HCT116 (cell line): ENCODE measurements at regions not wholly inside any gene's neighbourhood (a gene's known extent, or its start where the extent isn't known, plus 50 kb on each side); places are given as distances from the start of the nearest gene placed in this dataset.

ENCODE experiments used
- ATAC-seq: fragments of 200-7000 bp; cut with Tn5 transposase; 2 replicates; pipeline ENCODE4 v1.9.1; 2020; ENCODE audit warnings: mild to moderate bottlenecking, moderate library complexity
- BruUV-seq: library from RNA; stranded (reverse); fragments of 400-500 nt; replicated peaks from 2 replicates; lab custom pipeline; 2021; lab: Mats Ljungman, UMichigan
- CTCF ChIA-PET: fragments of 300-600 bp; sonication (Branson Sonifier 250); formaldehyde crosslinking; loops from one replicate; lab custom pipeline; 2021; ENCODE audit warnings: antibody characterized with exemption; lab: Charles Lee
- POLR2A ChIA-PET: fragments of 300-600, 350-600 bp; sonication (Branson Sonifier 250); formaldehyde crosslinking; loops from one replicate; lab custom pipeline; 2021; ENCODE audit warnings: antibody characterized with exemption; lab: Charles Lee
- RAD21 ChIA-PET, 2 experiments: fragments of 300-600 bp; sonication (Branson Sonifier 250); formaldehyde crosslinking; loops; one replicate each; lab custom pipeline; 2023; ENCODE audit warnings: low total read pairs in 2 of 2; ENCODE audit not compliant: uncharacterized antibody in 2 of 2, unreplicated experiment in 2 of 2, low non-redundant PET in 1 of 2; lab: Charles Lee
- DNase-seq: peaks from one replicate; pipeline ENCODE4 v3.0.0-alpha.2; 2010; ENCODE audit warnings: low read depth, low spot score
- H2AFZ ChIP-seq: fragments of 200-600 bp; shearing (Covaris generic), sonication (generic); 2 replicates; pipeline ENCODE4 v1.6.1; 2017; ENCODE audit warnings: low read depth, mixed run types, mixed read lengths, antibody characterized with exemption, low read length; ENCODE audit not compliant: poor library complexity, severe bottlenecking
- H3K27ac ChIP-seq: 2 replicates; pipeline ENCODE4 v1.5.1; 2012; ENCODE audit warnings: low read depth, low read length
- H3K27me3 ChIP-seq: fragments of 200-600 bp; sonication (generic); 2 replicates; pipeline ENCODE4 v1.6.1; 2016; ENCODE audit warnings: mixed run types, low read length, mixed read lengths; ENCODE audit not compliant: insufficient read depth
- H3K36me3 ChIP-seq, 2 experiments: fragments of 200-500 bp in 1 of 2; fragments of 200-600 bp in 1 of 2; sonication (Bioruptor generic) in 1 of 2; sonication (generic) in 1 of 2; 2 replicates each; pipeline versions ENCODE4 v1.5.1 to v1.6.1; 2014 to 2016; ENCODE audit warnings: low read length in 2 of 2, inconsistent platforms in 1 of 2, mixed read lengths in 1 of 2, mixed run types in 1 of 2; ENCODE audit not compliant: insufficient read depth in 2 of 2, control insufficient read depth in 1 of 2
- H3K4me1 ChIP-seq, 2 experiments: fragments of 200-600 bp in 1 of 2; sonication (generic) in 1 of 2; 2 replicates each; pipeline versions ENCODE4 v1.5.1 to v1.6.1; 2012 to 2017; ENCODE audit warnings: low read length in 2 of 2, inconsistent platforms in 1 of 2, mild to moderate bottlenecking in 1 of 2, mixed read lengths in 1 of 2, mixed run types in 1 of 2, moderate library complexity in 1 of 2; ENCODE audit not compliant: insufficient read depth in 2 of 2, control insufficient read depth in 1 of 2
- H3K4me2 ChIP-seq: fragments of 200-600 bp; sonication (generic); 2 replicates; pipeline ENCODE4 v1.6.1; 2017; ENCODE audit warnings: mixed run types, low read length, mixed read lengths
- H3K4me3 ChIP-seq, 2 experiments: fragments of 200-600 bp in 1 of 2; sonication (generic) in 1 of 2; replicated peaks in 1 of 2; 2 replicates each; pipeline ENCODE4 v1.5.1; 2011 to 2016; ENCODE audit warnings: low read length in 2 of 2, control low read depth in 1 of 2, low read depth in 1 of 2, mild to moderate bottlenecking in 1 of 2, mixed read lengths in 1 of 2, mixed run types in 1 of 2
- H3K79me2 ChIP-seq: fragments of 200-600 bp; sonication (generic); 2 replicates; pipeline ENCODE4 v1.6.1; 2017; ENCODE audit warnings: mild to moderate bottlenecking, mixed run types, low read length, moderate library complexity, mixed read lengths; ENCODE audit not compliant: insufficient read depth
- H3K9ac ChIP-seq: fragments of 200-600 bp; sonication (generic); 2 replicates; pipeline ENCODE4 v1.6.1; 2016; ENCODE audit warnings: low read length, mixed read lengths
- H3K9me2 ChIP-seq: fragments of 200-600 bp; sonication (generic), shearing (Covaris generic); 2 replicates; pipeline ENCODE4 v1.6.1; 2017; ENCODE audit warnings: mixed run types, mild to moderate bottlenecking, moderate library complexity; ENCODE audit not compliant: insufficient read depth
- H3K9me3 ChIP-seq, 2 experiments: fragments of 200-500 bp in 1 of 2; fragments of 200-600 bp in 1 of 2; sonication (Bioruptor generic) in 1 of 2; sonication (generic) in 1 of 2; 2 replicates each; pipeline ENCODE4 v1.6.1; 2014 to 2017; ENCODE audit warnings: low read length in 2 of 2, mixed read lengths in 2 of 2, inconsistent platforms in 1 of 2, low read depth in 1 of 2, mild to moderate bottlenecking in 1 of 2, mixed run types in 1 of 2, moderate library complexity in 1 of 2; ENCODE audit not compliant: control insufficient read depth in 1 of 2, insufficient read depth in 1 of 2
- H4K20me1 ChIP-seq: fragments of 200-600 bp; sonication (generic), shearing (Covaris generic); 2 replicates; pipeline ENCODE4 v1.6.1; 2017; ENCODE audit warnings: mixed run types, mild to moderate bottlenecking, moderate library complexity; ENCODE audit not compliant: insufficient read depth
- CBX3 ChIP-seq: IDR thresholded peaks from 2 replicates; pipeline ENCODE4 v1.6.1; 2012; ENCODE audit warnings: low read depth
- CEBPB ChIP-seq: IDR thresholded peaks from 2 replicates; pipeline ENCODE4 v1.6.1; 2012; ENCODE audit warnings: low read depth
- EGR1 ChIP-seq: IDR thresholded peaks from 2 replicates; pipeline ENCODE4 v1.6.1; 2012; ENCODE audit warnings: low read depth
- ELF1 ChIP-seq: IDR thresholded peaks from 2 replicates; pipeline ENCODE4 v1.6.1; 2012; ENCODE audit warnings: low read depth, borderline replicate concordance
- EZH2 ChIP-seq: fragments of 200-600 bp; sonication (generic); IDR thresholded peaks from 2 replicates; pipeline ENCODE4 v1.6.1; 2017; ENCODE audit warnings: antibody characterized with exemption, mixed run types
- EZH2phosphoT487 ChIP-seq: fragments of 200-600 bp; IDR thresholded peaks from 2 replicates; pipeline ENCODE4 v1.6.1; 2018; ENCODE audit warnings: antibody characterized with exemption, borderline replicate concordance
- FOSL1 ChIP-seq: IDR thresholded peaks from 2 replicates; pipeline ENCODE4 v1.6.1; 2012; ENCODE audit warnings: low read depth
- JUND ChIP-seq: IDR thresholded peaks from 2 replicates; pipeline ENCODE4 v1.6.1; 2012
- POLR2A ChIP-seq: IDR thresholded peaks from 2 replicates; pipeline ENCODE4 v1.7.0; 2011; ENCODE audit warnings: borderline replicate concordance; ENCODE audit not compliant: insufficient read depth, insufficient read length; ENCODE audit errors: extremely low read depth
- POLR2AphosphoS5 ChIP-seq: IDR thresholded peaks from 2 replicates; pipeline ENCODE4 v1.6.1; 2011; ENCODE audit warnings: mild to moderate bottlenecking, low read depth, low read length, moderate library complexity
- RAD21 ChIP-seq: IDR thresholded peaks from 2 replicates; pipeline ENCODE4 v1.6.1; 2012; ENCODE audit warnings: low read depth, mild to moderate bottlenecking
- SIN3A ChIP-seq: IDR thresholded peaks from 2 replicates; pipeline ENCODE4 v1.6.1; 2012; ENCODE audit warnings: low read depth
- SP1 ChIP-seq: IDR thresholded peaks from 2 replicates; pipeline ENCODE4 v1.6.1; 2012; ENCODE audit warnings: low read depth
- SRF ChIP-seq: IDR thresholded peaks from 2 replicates; pipeline ENCODE4 v1.6.1; 2012; ENCODE audit warnings: low read depth
- ZFX ChIP-seq: fragments of 450-650 bp; IDR thresholded peaks from 2 replicates; pipeline ENCODE4 v1.6.1; 2017
- ZNF274 ChIP-seq: fragments of 200-500 bp; sonication (Bioruptor generic); IDR thresholded peaks from 2 replicates; pipeline ENCODE4 v1.6.1; 2014; ENCODE audit warnings: mild to moderate bottlenecking, low read depth, low read length, inconsistent platforms
- intact Hi-C: fragments of 100-400 bp; cut with micrococcal nuclease; formaldehyde crosslinking; loops from 2 replicates; pipeline ENCODE4 v1.10.0; 2022
- TF ChIP-seq, protein P1 (sequence below), 3 experiments: fragments of 200-600 bp in 1 of 3; sonication (generic) in 1 of 3; IDR thresholded peaks in 2 of 3; conservative IDR thresholded peaks in 1 of 3; 2 replicates each; pipeline ENCODE4 v1.5.1; 2012 to 2017; ENCODE audit warnings: low read depth in 2 of 3, low read length in 2 of 3, antibody characterized with exemption in 1 of 3, borderline replicate concordance in 1 of 3, control low read depth in 1 of 3, mild to moderate bottlenecking in 1 of 3, mixed read lengths in 1 of 3, mixed run types in 1 of 3, moderate library complexity in 1 of 3; ENCODE audit not compliant: insufficient read depth in 1 of 3
- TF ChIP-seq, protein P2 (sequence below): IDR thresholded peaks from 2 replicates; pipeline ENCODE4 v1.6.1; 2012

DNA sequence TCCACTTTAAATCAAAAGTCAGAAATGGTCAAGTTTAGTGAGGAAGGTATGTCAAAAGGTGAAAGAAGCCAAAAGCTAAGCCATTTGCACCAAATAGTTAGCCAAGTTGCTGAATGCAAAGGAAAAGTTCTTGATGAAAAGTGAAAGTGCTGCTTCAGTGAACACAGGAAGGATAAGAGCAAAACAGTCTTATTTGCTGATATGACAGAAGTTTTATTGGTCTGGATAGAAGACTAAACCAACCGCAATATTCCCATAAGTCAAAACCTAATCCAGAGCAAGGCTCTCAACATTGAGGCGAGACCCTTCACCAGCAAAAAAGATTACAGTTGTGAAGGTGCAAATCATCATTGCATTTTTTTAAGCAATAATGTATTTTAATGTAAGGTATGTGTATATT lies 496.5 kb upstream of the LRATD1 start:
- TF ChIP-seq SP1: no peak
- no peak for TF ChIP-seq CEBPB
- no peak for TF ChIP-seq SIN3A
- TF ChIP-seq RAD21: no peak
- TF ChIP-seq SRF: no peak
- no peak for TF ChIP-seq ZFX
- no peak for TF ChIP-seq POLR2AphosphoS5
- TF ChIP-seq, protein P1, sequence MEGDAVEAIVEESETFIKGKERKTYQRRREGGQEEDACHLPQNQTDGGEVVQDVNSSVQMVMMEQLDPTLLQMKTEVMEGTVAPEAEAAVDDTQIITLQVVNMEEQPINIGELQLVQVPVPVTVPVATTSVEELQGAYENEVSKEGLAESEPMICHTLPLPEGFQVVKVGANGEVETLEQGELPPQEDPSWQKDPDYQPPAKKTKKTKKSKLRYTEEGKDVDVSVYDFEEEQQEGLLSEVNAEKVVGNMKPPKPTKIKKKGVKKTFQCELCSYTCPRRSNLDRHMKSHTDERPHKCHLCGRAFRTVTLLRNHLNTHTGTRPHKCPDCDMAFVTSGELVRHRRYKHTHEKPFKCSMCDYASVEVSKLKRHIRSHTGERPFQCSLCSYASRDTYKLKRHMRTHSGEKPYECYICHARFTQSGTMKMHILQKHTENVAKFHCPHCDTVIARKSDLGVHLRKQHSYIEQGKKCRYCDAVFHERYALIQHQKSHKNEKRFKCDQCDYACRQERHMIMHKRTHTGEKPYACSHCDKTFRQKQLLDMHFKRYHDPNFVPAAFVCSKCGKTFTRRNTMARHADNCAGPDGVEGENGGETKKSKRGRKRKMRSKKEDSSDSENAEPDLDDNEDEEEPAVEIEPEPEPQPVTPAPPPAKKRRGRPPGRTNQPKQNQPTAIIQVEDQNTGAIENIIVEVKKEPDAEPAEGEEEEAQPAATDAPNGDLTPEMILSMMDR (IDR thresholded peaks at IDR 0.05 in 2 of 3, conservative IDR thresholded peaks at IDR 0.05 in 1 of 3; ENCODE audit: borderline replicate concordance in 1 of 3, insufficient read depth in 1 of 3, low read depth in 2 of 3, low read length in 2 of 3): no peak
- no peak for TF ChIP-seq ZNF274
- no peak for TF ChIP-seq ELF1
- no peak for TF ChIP-seq POLR2A
- TF ChIP-seq FOSL1: no peak
- TF ChIP-seq JUND: no peak
- TF ChIP-seq, protein P2, sequence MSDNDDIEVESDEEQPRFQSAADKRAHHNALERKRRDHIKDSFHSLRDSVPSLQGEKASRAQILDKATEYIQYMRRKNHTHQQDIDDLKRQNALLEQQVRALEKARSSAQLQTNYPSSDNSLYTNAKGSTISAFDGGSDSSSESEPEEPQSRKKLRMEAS: no peak
- TF ChIP-seq EGR1: no peak
- no peak for TF ChIP-seq EZH2phosphoT487
- no peak for TF ChIP-seq EZH2
- no peak for TF ChIP-seq CBX3
- no TSS peak for BruUV-seq
- Histone ChIP-seq H3K4me2 (no peak overlapping the region), H3K4me3 (no peak overlapping the region), H4K20me1 (no peaks in the 10 kb centered on the region), H3K79me2 (no peaks in the 10 kb centered on the region), H3K36me3 (no peaks in the 10 kb centered on the region), H3K9ac (no peak overlapping the region), H3K27ac (no peak overlapping the region), H3K9me2 (no peaks in the 10 kb centered on the region), H3K4me1 (no peaks in the 10 kb centered on the region), H3K9me3 (peaks cover 4 to 19% of the 10 kb centered on the region in 2 experiments; a peak in 2 of 4 replicates), H3K27me3 (no peaks in the 10 kb centered on the region), H2AFZ (no peak overlapping the region)
- ATAC-seq (no peak), DNase-seq (no peak)
- POLR2A ChIA-PET: no interaction called here
- intact Hi-C loops: no loop called here
- RAD21 ChIA-PET: no interaction called here
- CTCF ChIA-PET: no interaction called here
